GM21737 (cell line): ENCODE measurements at regions not wholly inside any gene's neighbourhood (a gene's known extent, or its start where the extent isn't known, plus 50 kb on each side); places are given as distances from the start of the nearest gene placed in this dataset.

ENCODE experiments used
- ATAC-seq: cut with Tn5 transposase; IDR thresholded peaks from one replicate; pipeline ENCODE4 v1.9.1; 2021; ENCODE audit warnings: mild to moderate bottlenecking, moderate library complexity; ENCODE audit not compliant: unreplicated experiment

DNA sequence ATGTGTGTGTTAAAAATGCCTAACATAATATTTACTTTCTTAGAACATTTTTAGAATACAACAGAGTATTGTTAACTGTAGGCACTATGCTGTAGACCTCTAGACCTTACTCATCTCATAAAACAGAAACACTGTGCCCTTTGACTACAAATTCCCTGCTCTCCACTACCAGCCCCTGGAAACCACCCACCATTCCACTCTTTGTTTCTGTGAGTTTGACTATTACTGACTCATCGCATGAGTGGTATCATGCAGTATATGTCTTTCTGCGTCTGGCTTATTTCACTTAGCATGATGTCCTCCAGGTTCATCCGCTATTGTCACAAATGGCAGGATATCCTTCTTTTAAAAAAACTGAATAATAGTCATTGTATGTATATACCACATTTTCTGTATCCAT lies 216.7 kb upstream of the CFAP20DC start:
- no peak for ATAC-seq

- ATAC-seq, result no peak
Measured at GRCh38 chr3:59265566-59265965, 215.7 kb upstream of the CFAP20DC start.

GRCh38 chr3:59264366-59264765 lies 214.5 kb upstream of the CFAP20DC start:
- no peak for ATAC-seq

DNA sequence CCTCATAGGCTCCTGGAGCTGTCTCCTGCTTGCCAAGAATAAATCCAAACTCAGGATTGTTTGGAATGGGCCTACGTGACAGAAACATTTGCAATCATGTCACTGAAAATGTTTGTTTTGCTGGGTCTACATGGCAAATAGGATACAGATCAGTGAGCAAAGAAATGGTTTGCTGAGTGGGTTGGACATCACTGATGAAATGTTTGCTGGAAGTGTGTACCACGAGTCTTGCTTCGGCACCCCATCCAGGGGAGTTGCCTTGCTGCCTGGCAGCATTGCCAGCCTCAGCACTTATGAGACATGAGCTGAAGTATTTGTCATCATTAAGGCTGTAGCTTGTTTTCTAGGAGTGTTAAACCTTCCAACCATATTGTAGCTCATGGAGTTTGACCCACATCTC lies 213.3 kb upstream of the CFAP20DC start:
- ATAC-seq, result no peak

DNA sequence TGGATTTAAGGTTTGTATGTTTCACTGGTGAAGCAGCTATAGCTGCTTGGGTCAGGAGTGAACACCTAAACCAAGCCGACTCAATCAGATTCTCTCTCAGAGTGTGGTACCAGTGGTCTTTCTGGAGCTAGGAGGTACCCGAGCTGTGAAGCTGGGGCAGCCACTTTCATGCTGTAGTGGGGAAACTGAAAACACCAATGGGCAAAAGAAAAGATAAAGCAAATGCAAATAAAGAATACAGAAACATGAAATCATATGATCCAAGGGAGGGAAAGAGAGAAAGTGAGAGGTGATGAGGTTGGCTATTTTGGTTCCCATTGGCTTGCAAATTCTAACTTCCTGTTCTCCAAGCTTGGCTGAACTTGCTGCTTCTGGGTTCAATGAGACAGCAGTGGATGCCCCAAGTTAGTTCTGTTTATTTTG lies 212.3 kb upstream of the CFAP20DC start:
- peak; percentile 89 for ATAC-seq

GRCh38 chr3:59261009-59261408 lies 211.2 kb upstream of the CFAP20DC start:
- no peak for ATAC-seq

DNA sequence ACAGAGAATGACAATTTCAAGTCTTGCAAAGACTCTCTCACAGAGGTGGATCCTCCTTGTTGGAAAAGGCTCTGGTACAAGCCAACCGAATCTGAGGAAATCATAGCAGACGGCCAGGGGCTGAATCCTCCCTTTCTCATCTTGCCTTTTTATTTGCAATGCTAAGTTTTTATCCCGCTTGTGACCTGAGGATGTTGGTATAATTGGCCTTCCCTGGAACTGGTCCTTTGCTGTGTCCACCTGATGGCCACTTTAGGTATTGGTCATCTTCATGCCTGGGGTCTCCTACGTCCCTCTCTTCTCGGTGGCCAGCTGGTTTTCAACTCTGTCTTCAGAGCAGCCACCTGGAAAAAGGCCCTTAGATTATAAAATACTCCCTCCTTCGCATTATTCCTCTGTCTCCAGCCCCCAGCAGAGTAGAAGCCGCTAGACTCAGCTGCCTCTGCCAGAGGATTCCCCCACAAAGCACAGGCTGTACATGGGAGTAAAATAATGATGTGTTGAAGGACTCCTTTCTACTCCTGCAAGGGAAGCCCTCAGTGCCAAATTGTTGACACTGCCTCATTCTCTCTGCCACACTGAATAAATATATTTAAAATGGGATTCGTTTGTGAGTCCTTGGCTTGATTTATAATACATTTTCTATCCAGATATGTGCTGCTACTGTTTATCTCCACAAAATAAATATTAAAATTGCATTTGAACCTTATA lies 208.9 kb upstream of the CFAP20DC start:
- ATAC-seq, result no peak

GRCh38 chr3:59257506-59257905 lies 207.7 kb upstream of the CFAP20DC start:
- ATAC-seq, result no peak

- no peak for ATAC-seq
Measured at GRCh38 chr3:59256230-59256629, 206.4 kb upstream of the CFAP20DC start.

GRCh38 chr3:59254976-59255375 lies 205.2 kb upstream of the CFAP20DC start:
- no peak for ATAC-seq

GRCh38 chr3:59254433-59254832 lies 204.6 kb upstream of the CFAP20DC start:
- ATAC-seq, result no peak

GRCh38 chr3:59253523-59253922 lies 203.7 kb upstream of the CFAP20DC start:
- no peak for ATAC-seq

- ATAC-seq, result no peak
Measured at GRCh38 chr3:59251869-59252268, 202.0 kb upstream of the CFAP20DC start.

DNA sequence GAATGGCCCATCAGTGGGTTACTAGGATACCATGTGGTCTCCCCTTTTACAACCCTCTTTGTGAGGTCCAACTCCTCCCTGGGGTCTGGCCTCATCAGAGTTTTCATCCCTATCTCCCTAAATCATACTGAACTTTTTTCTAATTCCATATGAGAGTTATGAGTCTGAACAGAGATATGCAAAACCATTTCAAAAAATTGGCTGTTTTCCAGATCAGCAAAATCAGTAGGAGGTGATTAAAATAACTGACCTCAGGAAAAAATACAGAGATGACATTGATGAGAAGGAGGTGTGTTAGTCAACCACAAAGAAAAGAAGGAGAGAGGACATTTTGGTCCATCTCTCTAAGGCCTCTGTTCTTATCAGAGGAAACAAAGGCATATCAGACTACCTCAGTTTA lies 200.8 kb upstream of the CFAP20DC start:
- no peak for ATAC-seq

DNA sequence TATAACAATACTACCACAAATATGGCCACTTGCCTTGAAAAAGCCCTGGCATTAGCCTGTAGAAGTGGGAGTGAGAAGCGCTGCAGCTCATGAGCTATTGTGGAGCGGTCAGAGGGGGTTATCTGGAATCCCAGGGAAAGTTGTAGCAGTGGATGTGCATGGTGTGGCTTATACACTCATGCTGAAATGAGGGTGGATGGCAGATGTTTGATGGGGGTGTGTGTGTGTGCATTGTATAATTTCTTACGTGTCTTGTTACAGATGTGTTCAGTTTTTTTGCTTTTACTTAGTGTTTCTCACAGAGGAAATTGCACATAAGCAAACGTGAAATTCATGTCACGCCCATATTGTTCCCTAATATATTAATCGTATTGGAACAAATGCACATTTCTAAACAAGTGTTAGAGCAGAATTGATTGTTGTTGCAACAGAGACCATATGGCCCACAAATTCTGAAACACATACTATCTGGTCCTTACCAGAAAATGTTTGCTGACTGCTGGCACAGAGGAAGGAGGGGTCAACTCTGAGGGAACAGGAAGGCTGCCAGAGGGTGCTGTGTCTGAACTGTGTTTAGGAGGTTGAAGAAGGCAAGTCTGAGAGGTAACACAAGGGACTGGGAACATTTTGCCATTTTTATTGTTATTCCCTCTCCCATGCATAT lies 200.0 kb upstream of the CFAP20DC start:
- ATAC-seq, result no peak

- ATAC-seq, result no peak
Measured at GRCh38 chr3:59249004-59249403, 199.2 kb upstream of the CFAP20DC start.

GRCh38 chr3:59247402-59247841 lies 197.6 kb upstream of the CFAP20DC start:
- peak; percentile 74 for ATAC-seq

- ATAC-seq, result peak; percentile 56
Measured at GRCh38 chr3:59246719-59247401, 197.0 kb upstream of the CFAP20DC start.

DNA sequence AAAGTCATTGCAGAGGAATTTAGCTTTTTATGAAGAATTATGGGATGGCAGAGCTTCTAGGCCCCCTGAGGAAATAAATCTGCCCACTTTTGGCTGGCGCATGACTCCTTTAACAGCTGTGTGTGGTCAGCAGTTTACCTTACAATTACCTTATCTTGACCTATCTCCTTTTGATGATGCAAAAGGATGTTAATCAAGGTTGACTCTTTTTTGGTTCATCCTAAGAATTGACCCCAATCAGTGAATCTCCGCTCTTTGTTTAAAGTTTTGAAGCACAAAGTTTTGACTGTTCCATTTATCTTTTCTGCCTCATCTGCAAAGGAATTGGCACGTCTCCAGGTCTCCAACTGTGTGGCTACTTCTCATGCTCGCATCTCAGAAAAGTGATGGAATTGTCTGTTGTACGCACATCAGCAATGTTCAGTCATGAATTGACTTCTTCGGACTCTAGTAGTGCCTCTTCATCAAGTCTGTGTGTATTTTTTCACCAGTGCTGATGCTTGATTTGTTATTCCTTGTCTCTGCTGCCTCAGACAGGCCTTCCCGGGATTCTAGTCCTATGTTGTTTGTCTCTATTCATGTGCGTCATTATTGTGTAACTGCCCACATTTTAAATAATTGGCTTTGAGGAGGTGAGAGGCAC lies 196.2 kb upstream of the CFAP20DC start:
- no peak for ATAC-seq

DNA sequence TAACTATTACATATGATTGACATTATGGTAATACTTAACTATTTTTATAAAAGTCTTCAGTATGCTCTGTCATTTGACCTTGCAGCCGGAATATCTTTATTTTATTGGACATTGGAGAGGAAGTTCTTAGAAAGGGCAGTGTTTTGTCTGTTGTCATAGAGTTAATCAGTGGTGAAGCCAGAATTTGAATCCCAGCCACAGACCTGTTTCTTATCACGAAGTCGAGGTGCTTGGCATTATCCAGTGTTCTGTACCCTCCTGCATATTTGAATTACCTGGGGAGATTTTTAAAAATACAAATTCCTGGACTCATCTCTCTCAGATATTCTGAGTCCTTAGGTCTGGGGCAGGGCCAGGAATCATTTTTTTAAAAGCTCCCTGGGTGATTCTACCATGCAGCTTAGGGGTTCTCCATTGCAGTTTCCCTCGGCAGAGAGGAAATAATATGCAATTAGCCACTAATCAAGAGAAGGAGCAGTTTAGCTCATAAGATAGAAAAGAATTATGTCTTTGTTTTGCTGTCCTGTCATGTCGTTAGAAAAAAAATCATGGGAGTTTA lies 195.6 kb upstream of the CFAP20DC start:
- no peak for ATAC-seq

GRCh38 chr3:59244343-59244742 lies 194.5 kb upstream of the CFAP20DC start:
- ATAC-seq, result no peak
